Loucy (cell line): ENCODE measurements at regions not wholly inside any gene's neighbourhood (a gene's known extent, or its start where the extent isn't known, plus 50 kb on each side); places are given as distances from the start of the nearest gene placed in this dataset.
A peak's percentile ranks its signal among the peaks of the same experiment; 100 is the strongest.

Experiments
- H2AFZ ChIP-seq: fragments of 200-600 bp; sonication (generic); 2 replicates; pipeline ENCODE4 v1.6.0; 2016; ENCODE audit warnings: antibody characterized with exemption, mild to moderate bottlenecking, low read length, moderate library complexity
- H3F3A ChIP-seq: fragments of 200-600 bp; 2 replicates; pipeline ENCODE4 v1.6.0; 2016; ENCODE audit warnings: antibody characterized with exemption, low read depth, mild to moderate bottlenecking
- H3K27me3 ChIP-seq: fragments of 200-600 bp; sonication (generic); 2 replicates; pipeline ENCODE4 v1.6.1; 2014; ENCODE audit warnings: low read length, mild to moderate bottlenecking; ENCODE audit not compliant: insufficient read depth, poor library complexity, severe bottlenecking
- H3K36me3 ChIP-seq: fragments of 200-600 bp; sonication (generic); 2 replicates; pipeline ENCODE4 v1.6.1; 2016; ENCODE audit warnings: low read length; ENCODE audit not compliant: insufficient read depth
- H3K4me1 ChIP-seq: fragments of 200-600 bp; sonication (generic); 2 replicates; pipeline ENCODE4 v1.5.1; 2014; ENCODE audit warnings: low read length, mild to moderate bottlenecking; ENCODE audit not compliant: insufficient read depth, poor library complexity, severe bottlenecking
- H3K4me2 ChIP-seq: fragments of 200-600 bp; sonication (generic); 2 replicates; pipeline ENCODE4 v1.6.0; 2014; ENCODE audit warnings: antibody characterized with exemption, low read length, low read depth, mild to moderate bottlenecking; ENCODE audit not compliant: poor library complexity, severe bottlenecking
- H3K4me3 ChIP-seq: fragments of 200-600 bp; sonication (generic); 2 replicates; pipeline ENCODE4 v1.5.1; 2014; ENCODE audit warnings: low read length, mild to moderate bottlenecking, mixed read lengths; ENCODE audit not compliant: poor library complexity, severe bottlenecking
- H3K79me2 ChIP-seq: fragments of 200-600 bp; sonication (generic); 2 replicates; pipeline ENCODE4 v1.6.1; 2014; ENCODE audit warnings: low read length; ENCODE audit not compliant: insufficient read depth
- H3K9ac ChIP-seq: fragments of 200-600 bp; sonication (generic); 2 replicates; pipeline ENCODE4 v1.6.0; 2014; ENCODE audit warnings: mild to moderate bottlenecking, low read depth, low read length, moderate library complexity; ENCODE audit not compliant: poor library complexity, severe bottlenecking
- H3K9me2 ChIP-seq: fragments of 200-600 bp; sonication (generic); replicated peaks from 2 replicates; pipeline ENCODE4 v1.6.1; 2016; ENCODE audit warnings: low read depth, low read length, mixed read lengths
- H3K9me3 ChIP-seq: fragments of 200-600 bp; sonication (generic); 2 replicates; pipeline ENCODE4 v1.6.1; 2014; ENCODE audit warnings: mild to moderate bottlenecking, antibody characterized with exemption, low read length, low read depth; ENCODE audit not compliant: insufficient read depth
- H4K20me1 ChIP-seq: fragments of 200-600 bp; sonication (generic); 2 replicates; pipeline ENCODE4 v1.6.0; 2014; ENCODE audit warnings: antibody characterized with exemption, low read length, mild to moderate bottlenecking; ENCODE audit not compliant: insufficient read depth, poor library complexity, severe bottlenecking
- EZH2phosphoT487 ChIP-seq: fragments of 200-600 bp; IDR thresholded peaks from 2 replicates; pipeline ENCODE4 v1.6.1; 2018; ENCODE audit warnings: antibody characterized with exemption, mild to moderate bottlenecking, moderate library complexity, borderline replicate concordance
- TF ChIP-seq, protein P1 (sequence below): fragments of 200-600 bp; sonication (generic); conservative IDR thresholded peaks from 2 replicates; pipeline ENCODE4 v1.5.1; 2014; ENCODE audit warnings: mild to moderate bottlenecking, antibody characterized with exemption, low read length

DNA sequence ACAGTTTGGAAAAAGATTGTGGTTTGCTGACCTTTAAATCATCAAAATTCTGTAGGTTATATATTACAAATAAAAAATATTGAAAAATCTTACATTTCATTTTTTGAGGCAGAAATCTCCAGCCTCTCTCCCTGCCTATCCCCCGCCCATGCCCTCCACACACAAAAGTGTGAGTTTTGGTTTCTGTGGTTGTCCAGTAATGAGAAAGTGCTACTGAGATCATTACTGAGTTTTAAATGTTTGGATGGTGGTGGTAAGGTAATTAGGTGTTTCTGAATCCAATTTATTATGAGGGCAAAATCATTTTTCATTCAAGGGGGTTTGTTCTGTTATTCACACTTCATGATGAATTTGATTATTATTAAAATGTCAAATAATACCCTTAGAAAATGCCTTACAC, 448.0 kb upstream of the SLC10A2 start:
- Histone ChIP-seq H2AFZ (no peak overlapping the region), H3K79me2 (no peaks in the 10 kb centered on the region), H3K27me3 (no peaks in the 10 kb centered on the region), H3K36me3 (no peaks in the 10 kb centered on the region), H3K9me3 (no peaks in the 10 kb centered on the region), H3K9ac (no peak overlapping the region), H3K4me2 (no peak overlapping the region), H3K9me2 (no peaks in the 10 kb centered on the region), H4K20me1 (no peaks in the 10 kb centered on the region), H3K4me1 (no peaks in the 10 kb centered on the region), H3F3A (no peaks in the 10 kb centered on the region), H3K4me3 (no peak overlapping the region)
- TF ChIP-seq, protein P1, sequence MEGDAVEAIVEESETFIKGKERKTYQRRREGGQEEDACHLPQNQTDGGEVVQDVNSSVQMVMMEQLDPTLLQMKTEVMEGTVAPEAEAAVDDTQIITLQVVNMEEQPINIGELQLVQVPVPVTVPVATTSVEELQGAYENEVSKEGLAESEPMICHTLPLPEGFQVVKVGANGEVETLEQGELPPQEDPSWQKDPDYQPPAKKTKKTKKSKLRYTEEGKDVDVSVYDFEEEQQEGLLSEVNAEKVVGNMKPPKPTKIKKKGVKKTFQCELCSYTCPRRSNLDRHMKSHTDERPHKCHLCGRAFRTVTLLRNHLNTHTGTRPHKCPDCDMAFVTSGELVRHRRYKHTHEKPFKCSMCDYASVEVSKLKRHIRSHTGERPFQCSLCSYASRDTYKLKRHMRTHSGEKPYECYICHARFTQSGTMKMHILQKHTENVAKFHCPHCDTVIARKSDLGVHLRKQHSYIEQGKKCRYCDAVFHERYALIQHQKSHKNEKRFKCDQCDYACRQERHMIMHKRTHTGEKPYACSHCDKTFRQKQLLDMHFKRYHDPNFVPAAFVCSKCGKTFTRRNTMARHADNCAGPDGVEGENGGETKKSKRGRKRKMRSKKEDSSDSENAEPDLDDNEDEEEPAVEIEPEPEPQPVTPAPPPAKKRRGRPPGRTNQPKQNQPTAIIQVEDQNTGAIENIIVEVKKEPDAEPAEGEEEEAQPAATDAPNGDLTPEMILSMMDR = no peak
- no peak for TF ChIP-seq EZH2phosphoT487

DNA sequence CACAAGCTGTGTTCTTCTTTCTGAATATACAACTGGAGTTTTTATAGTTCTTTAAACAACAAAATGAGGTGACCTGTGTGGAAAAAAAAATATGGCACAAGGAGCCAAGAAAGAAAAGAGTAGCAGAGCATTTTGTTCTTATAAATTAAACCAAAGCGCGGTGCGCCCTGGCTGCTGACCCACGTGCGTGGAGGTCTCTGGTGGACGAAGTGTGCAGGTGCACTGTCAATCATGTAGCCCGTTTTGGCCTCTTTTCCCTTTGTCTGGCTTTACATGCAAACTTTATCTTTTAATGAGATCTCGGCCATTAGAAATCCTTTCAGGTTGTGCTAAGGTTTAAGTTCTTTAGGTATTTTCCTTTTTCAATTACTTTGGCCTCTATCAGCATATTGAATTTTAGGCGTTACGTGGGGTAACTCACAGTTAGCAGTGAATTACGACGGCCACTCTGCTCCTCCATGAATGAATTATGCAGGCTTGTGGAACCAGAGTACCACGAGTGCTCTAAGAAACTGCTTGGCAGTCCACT, 443.9 kb upstream of the SLC10A2 start:
- Histone ChIP-seq H3K9me3 (no peaks in the 10 kb centered on the region), H3K9me2 (no peaks in the 10 kb centered on the region), H3K79me2 (no peaks in the 10 kb centered on the region), H3K36me3 (no peaks in the 10 kb centered on the region), H3F3A (no peaks in the 10 kb centered on the region), H3K4me2 (no peak overlapping the region), H3K27me3 (no peaks in the 10 kb centered on the region), H3K4me3 (no peak overlapping the region), H3K9ac (no peak overlapping the region), H2AFZ (no peak overlapping the region), H3K4me1 (no peaks in the 10 kb centered on the region), H4K20me1 (no peaks in the 10 kb centered on the region)
- TF ChIP-seq, protein P1 = 0 out of 2 replicates have a peak, but pooled peaks have one; percentile 12
- no peak for TF ChIP-seq EZH2phosphoT487

DNA sequence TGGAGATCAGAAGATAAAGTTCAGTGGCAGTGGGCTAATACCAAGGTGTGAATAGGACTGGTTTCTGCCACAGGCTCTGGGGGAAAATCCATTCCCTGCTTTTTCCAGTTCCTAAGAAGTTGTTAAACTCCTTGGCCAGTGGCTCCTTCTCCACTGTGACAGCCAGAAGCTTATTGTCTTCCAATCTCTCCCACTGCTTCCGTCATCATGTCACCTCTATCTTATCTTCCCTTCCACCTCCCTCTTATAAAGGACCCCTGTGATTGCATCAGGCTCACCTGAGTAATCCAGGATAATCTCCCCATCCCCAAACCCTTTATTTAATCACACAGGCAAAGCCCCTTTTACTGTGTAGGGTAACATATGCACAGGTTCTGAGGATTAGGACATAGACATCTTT, 431.2 kb upstream of the SLC10A2 start:
- Histone ChIP-seq H4K20me1 (no peaks in the 10 kb centered on the region), H3K4me1 (no peaks in the 10 kb centered on the region), H3K36me3 (no peaks in the 10 kb centered on the region), H3K4me3 (no peak overlapping the region), H2AFZ (no peak overlapping the region), H3K9me2 (0 out of 2 replicates have a peak, but pooled peaks cover 3% of the 10 kb centered on the region), H3K79me2 (no peaks in the 10 kb centered on the region), H3F3A (no peaks in the 10 kb centered on the region), H3K9me3 (no peaks in the 10 kb centered on the region), H3K4me2 (no peak overlapping the region), H3K27me3 (no peaks in the 10 kb centered on the region), H3K9ac (no peak overlapping the region)
- TF ChIP-seq, protein P1 = no peak
- TF ChIP-seq EZH2phosphoT487 = no peak
